Mesendoderm (in vitro differentiated cells): ENCODE measurements at regions not wholly inside any gene's neighbourhood (a gene's known extent, or its start where the extent isn't known, plus 50 kb on each side); places are given as distances from the start of the nearest gene placed in this dataset.

Experiments
- DNase-seq: peaks from one replicate; pipeline ENCODE4 v3.0.0; 2013
- H2AK5ac ChIP-seq: 2 replicates; pipeline ENCODE4 v1.6.1; 2013; ENCODE audit warnings: low read length, inconsistent platforms
- H2BK120ac ChIP-seq: 2 replicates; pipeline ENCODE4 v1.6.1; 2013; ENCODE audit warnings: low read depth, mild to moderate bottlenecking, low read length, moderate library complexity, mixed read lengths
- H2BK15ac ChIP-seq: replicated peaks from 2 replicates; pipeline ENCODE4 v1.6.1; 2013; ENCODE audit warnings: low read depth, mild to moderate bottlenecking, moderate library complexity
- H2BK5ac ChIP-seq: 2 replicates; pipeline ENCODE4 v1.6.1; 2013; ENCODE audit warnings: low read length, inconsistent platforms
- H3K18ac ChIP-seq: 2 replicates; pipeline ENCODE4 v1.6.1; 2013; ENCODE audit warnings: mild to moderate bottlenecking, low read length, mixed read lengths
- H3K23ac ChIP-seq: one replicate; pipeline ENCODE4 v1.6.1; 2013; ENCODE audit warnings: low read length
- H3K27ac ChIP-seq: 2 replicates; pipeline ENCODE4 v1.5.1; 2013; ENCODE audit warnings: low read depth, mild to moderate bottlenecking, inconsistent platforms, low read length, moderate library complexity
- H3K27me3 ChIP-seq: 2 replicates; pipeline ENCODE4 v1.6.1; 2013; ENCODE audit warnings: low read length, control low read depth, mild to moderate bottlenecking, inconsistent platforms; ENCODE audit not compliant: insufficient read depth, poor library complexity
- H3K36me3 ChIP-seq: 2 replicates; pipeline ENCODE4 v1.6.1; 2013; ENCODE audit warnings: low read length, inconsistent platforms; ENCODE audit not compliant: control insufficient read depth, insufficient read depth
- H3K4ac ChIP-seq: one replicate; pipeline ENCODE4 v1.6.1; 2013; ENCODE audit warnings: low read depth, mild to moderate bottlenecking, low read length, moderate library complexity
- H3K4me1 ChIP-seq: 2 replicates; pipeline ENCODE4 v1.6.1; 2013; ENCODE audit warnings: low read depth, low read length, inconsistent platforms; ENCODE audit not compliant: control insufficient read depth
- H3K4me2 ChIP-seq: 2 replicates; pipeline ENCODE4 v1.6.1; 2013; ENCODE audit warnings: low read length
- H3K4me3 ChIP-seq: 2 replicates; pipeline ENCODE4 v1.5.1; 2013; ENCODE audit warnings: mild to moderate bottlenecking, low read length
- H3K56ac ChIP-seq: one replicate; pipeline ENCODE4 v1.6.1; 2013; ENCODE audit warnings: low read length
- H3K79me1 ChIP-seq: 2 replicates; pipeline ENCODE4 v1.6.1; 2013; ENCODE audit warnings: low read length, inconsistent platforms
- H3K79me2 ChIP-seq: 2 replicates; pipeline ENCODE4 v1.6.1; 2013; ENCODE audit warnings: mild to moderate bottlenecking, low read length; ENCODE audit not compliant: control insufficient read depth, insufficient read depth
- H3K9ac ChIP-seq: 2 replicates; pipeline ENCODE4 v1.6.1; 2013; ENCODE audit warnings: low read length, inconsistent platforms
- H4K5ac ChIP-seq: one replicate; pipeline ENCODE4 v1.6.1; 2013; ENCODE audit warnings: low read length
- H4K8ac ChIP-seq: one replicate; pipeline ENCODE4 v1.6.1; 2013; ENCODE audit warnings: low read depth, mild to moderate bottlenecking, control low read depth, low read length, moderate library complexity
- WGBS: extraction: QIAGEN DNeasy Blood & Tissue Kit; methylation state at CpG from one replicate; pipeline ENCODE4 v1.1.7; 2013; ENCODE audit warnings: low lambda C conversion rate, missing lambda C conversion rate; ENCODE audit not compliant: insufficient coverage; ENCODE audit errors: extremely low coverage; 5-methylcytosine and 5-hydroxymethylcytosine counted together

- no peaks in the 10 kb centered on the region for H3K36me3 ChIP-seq
- H3K4me3 ChIP-seq = no peak overlapping the region
- H3K18ac ChIP-seq = no peak overlapping the region
- no peaks in the 10 kb centered on the region for H3K79me2 ChIP-seq
- H3K23ac ChIP-seq = no peak overlapping the region
- no peak overlapping the region for H2BK120ac ChIP-seq
- H4K5ac ChIP-seq = no peak overlapping the region
- no peak for DNase-seq
- no peak overlapping the region for H2BK15ac ChIP-seq
- no peak overlapping the region for H3K9ac ChIP-seq
- no peak overlapping the region for H2BK5ac ChIP-seq
- H3K27me3 ChIP-seq = no peaks in the 10 kb centered on the region
- no peak overlapping the region for H3K27ac ChIP-seq
- no peaks in the 10 kb centered on the region for H3K4me1 ChIP-seq
- H3K79me1 ChIP-seq = no peaks in the 10 kb centered on the region
- no peak overlapping the region for H3K4ac ChIP-seq
- H2AK5ac ChIP-seq = no peak overlapping the region
- H3K4me2 ChIP-seq = no peak overlapping the region
- H3K56ac ChIP-seq = no peak overlapping the region
- no peak overlapping the region for H4K8ac ChIP-seq
Measured at GRCh38 chr3:6250167-6250566, 610.7 kb upstream of the GRM7 start.

GRCh38 chr3:6251612-6252400, 609.1 kb upstream of the GRM7 start:
- Histone ChIP-seq H3K23ac (no peak overlapping the region), H3K18ac (no peak overlapping the region), H3K79me2 (no peaks in the 10 kb centered on the region), H2AK5ac (no peak overlapping the region), H3K27me3 (no peaks in the 10 kb centered on the region), H3K4ac (no peak overlapping the region), H2BK15ac (no peak overlapping the region), H4K5ac (no peak overlapping the region), H3K36me3 (no peaks in the 10 kb centered on the region), H3K4me2 (no peak overlapping the region), H2BK5ac (no peak overlapping the region), H3K4me3 (no peak overlapping the region), H3K27ac (no peak overlapping the region), H3K4me1 (no peaks in the 10 kb centered on the region), H3K56ac (no peak overlapping the region), H3K9ac (no peak overlapping the region), H4K8ac (no peak overlapping the region), H2BK120ac (no peak overlapping the region), H3K79me1 (no peaks in the 10 kb centered on the region)
- DNase-seq = peak; percentile 72
- WGBS = no CpG with 5 or more reads among the region's 2 CpGs

- Histone ChIP-seq H3K36me3 (no peaks in the 10 kb centered on the region), H3K4me3 (no peak overlapping the region), H3K79me2 (no peaks in the 10 kb centered on the region), H3K79me1 (no peaks in the 10 kb centered on the region), H2BK120ac (no peak overlapping the region), H3K9ac (no peak overlapping the region), H3K27ac (no peak overlapping the region), H3K4me2 (no peak overlapping the region), H2BK5ac (no peak overlapping the region), H3K56ac (no peak overlapping the region), H4K8ac (no peak overlapping the region), H3K4ac (no peak overlapping the region), H2BK15ac (no peak overlapping the region), H3K18ac (no peak overlapping the region), H4K5ac (no peak overlapping the region), H3K27me3 (no peaks in the 10 kb centered on the region), H2AK5ac (no peak overlapping the region), H3K23ac (no peak overlapping the region), H3K4me1 (no peaks in the 10 kb centered on the region)
- DNase-seq = no peak
- no CpG with 5 or more reads among the region's 1 CpG for WGBS
Measured at GRCh38 chr3:6254490-6254889, 606.4 kb upstream of the GRM7 start.

GRCh38 chr3:6255229-6255628, 605.7 kb upstream of the GRM7 start:
- Histone ChIP-seq H3K4ac (no peak overlapping the region), H2BK120ac (no peak overlapping the region), H3K27me3 (no peaks in the 10 kb centered on the region), H2AK5ac (no peak overlapping the region), H4K5ac (no peak overlapping the region), H3K4me3 (no peak overlapping the region), H3K23ac (no peak overlapping the region), H3K36me3 (no peaks in the 10 kb centered on the region), H2BK5ac (no peak overlapping the region), H3K18ac (no peak overlapping the region), H3K79me1 (no peaks in the 10 kb centered on the region), H3K27ac (no peak overlapping the region), H3K4me2 (no peak overlapping the region), H3K9ac (no peak overlapping the region), H3K4me1 (no peaks in the 10 kb centered on the region), H2BK15ac (no peak overlapping the region), H4K8ac (no peak overlapping the region), H3K79me2 (no peaks in the 10 kb centered on the region), H3K56ac (no peak overlapping the region)
- WGBS = no CpG with 5 or more reads among the region's 6 CpGs
- DNase-seq = no peak

GRCh38 chr3:6260551-6261191, 600.2 kb upstream of the GRM7 start:
- Histone ChIP-seq H3K79me1 (no peaks in the 10 kb centered on the region), H3K27ac (no peak overlapping the region), H3K4me3 (no peak overlapping the region), H3K4me1 (no peaks in the 10 kb centered on the region), H3K23ac (no peak overlapping the region), H3K4me2 (no peak overlapping the region), H3K79me2 (no peaks in the 10 kb centered on the region), H3K4ac (no peak overlapping the region), H2AK5ac (no peak overlapping the region), H2BK120ac (no peak overlapping the region), H4K5ac (no peak overlapping the region), H2BK15ac (no peak overlapping the region), H3K18ac (no peak overlapping the region), H3K36me3 (no peaks in the 10 kb centered on the region), H2BK5ac (no peak overlapping the region), H4K8ac (no peak overlapping the region), H3K27me3 (no peaks in the 10 kb centered on the region), H3K56ac (no peak overlapping the region), H3K9ac (no peak overlapping the region)
- WGBS = no CpG with 5 or more reads among the region's 5 CpGs
- no peak for DNase-seq

GRCh38 chr3:6262010-6262409, 598.9 kb upstream of the GRM7 start:
- H2BK120ac ChIP-seq = no peak overlapping the region
- no peak overlapping the region for H3K4me2 ChIP-seq
- DNase-seq = no peak
- no peak overlapping the region for H3K18ac ChIP-seq
- H2BK15ac ChIP-seq = no peak overlapping the region
- H2BK5ac ChIP-seq = no peak overlapping the region
- H2AK5ac ChIP-seq = no peak overlapping the region
- no peaks in the 10 kb centered on the region for H3K4me1 ChIP-seq
- H3K27me3 ChIP-seq = no peaks in the 10 kb centered on the region
- no peak overlapping the region for H3K56ac ChIP-seq
- H3K79me1 ChIP-seq = no peaks in the 10 kb centered on the region
- no peaks in the 10 kb centered on the region for H3K36me3 ChIP-seq
- H3K4ac ChIP-seq = no peak overlapping the region
- no CpG with 5 or more reads among the region's 2 CpGs for WGBS
- no peak overlapping the region for H4K5ac ChIP-seq
- no peak overlapping the region for H3K9ac ChIP-seq
- H3K27ac ChIP-seq = no peak overlapping the region
- no peaks in the 10 kb centered on the region for H3K79me2 ChIP-seq
- no peak overlapping the region for H3K4me3 ChIP-seq
- H3K23ac ChIP-seq = no peak overlapping the region
- no peak overlapping the region for H4K8ac ChIP-seq
